Testis (tissue), 2 donors: ENCODE measurements at regions not wholly inside any gene's neighbourhood (a gene's known extent, or its start where the extent isn't known, plus 50 kb on each side); places are given as distances from the start of the nearest gene placed in this dataset.

Experiments
- POLR2A ChIP-seq: fragments of 450-650 bp; IDR thresholded peaks from one replicate; pipeline ENCODE4 v1.6.1; 2017; ENCODE audit warnings: antibody characterized with exemption, mild to moderate bottlenecking, moderate library complexity
- TF ChIP-seq, protein P1 (sequence below), 3 experiments: fragments of 450-650 bp in 2 of 3; fragments of 200-600 bp in 1 of 3; sonication (generic) in 1 of 3; IDR thresholded peaks; one replicate each; pipeline ENCODE4 v1.5.1; 2016 to 2019; ENCODE audit warnings: antibody characterized with exemption in 3 of 3, mild to moderate bottlenecking in 2 of 3, moderate library complexity in 1 of 3

GRCh38 chr20:36092398-36093024 is 62.0 kb upstream of the EPB41L1 start:
- TF ChIP-seq, protein P1, sequence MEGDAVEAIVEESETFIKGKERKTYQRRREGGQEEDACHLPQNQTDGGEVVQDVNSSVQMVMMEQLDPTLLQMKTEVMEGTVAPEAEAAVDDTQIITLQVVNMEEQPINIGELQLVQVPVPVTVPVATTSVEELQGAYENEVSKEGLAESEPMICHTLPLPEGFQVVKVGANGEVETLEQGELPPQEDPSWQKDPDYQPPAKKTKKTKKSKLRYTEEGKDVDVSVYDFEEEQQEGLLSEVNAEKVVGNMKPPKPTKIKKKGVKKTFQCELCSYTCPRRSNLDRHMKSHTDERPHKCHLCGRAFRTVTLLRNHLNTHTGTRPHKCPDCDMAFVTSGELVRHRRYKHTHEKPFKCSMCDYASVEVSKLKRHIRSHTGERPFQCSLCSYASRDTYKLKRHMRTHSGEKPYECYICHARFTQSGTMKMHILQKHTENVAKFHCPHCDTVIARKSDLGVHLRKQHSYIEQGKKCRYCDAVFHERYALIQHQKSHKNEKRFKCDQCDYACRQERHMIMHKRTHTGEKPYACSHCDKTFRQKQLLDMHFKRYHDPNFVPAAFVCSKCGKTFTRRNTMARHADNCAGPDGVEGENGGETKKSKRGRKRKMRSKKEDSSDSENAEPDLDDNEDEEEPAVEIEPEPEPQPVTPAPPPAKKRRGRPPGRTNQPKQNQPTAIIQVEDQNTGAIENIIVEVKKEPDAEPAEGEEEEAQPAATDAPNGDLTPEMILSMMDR (IDR thresholded peaks at IDR 0.05): no peak
- TF ChIP-seq POLR2A: no peak
